ENCODE measurements at regions not wholly inside any gene's neighbourhood (a gene's known extent, or its start where the extent isn't known, plus 50 kb on each side); places are given as distances from the start of the nearest gene placed in this dataset.

GRCh38 chr17:77606146-77606864 lies 352.2 kb upstream of the TNRC6C start:
- Mint-ChIP-seq H3K4me1 (peaks cover 23% of the 10 kb centered on the region), H3K4me3 (no peak overlapping the region), H3K9me3 (no peaks in the 10 kb centered on the region), H3K27ac (no peak overlapping the region), H3K36me3 (no peaks in the 10 kb centered on the region)
- ATAC-seq (no peak), DNase-seq (ENCODE audit: low spot score in 2 of 2) (no peak)

- Mint-ChIP-seq H3K36me3 (no peaks in the 10 kb centered on the region), H3K27ac (no peak overlapping the region), H3K4me3 (no peak overlapping the region), H3K4me1 (peaks cover 23% of the 10 kb centered on the region), H3K9me3 (no peaks in the 10 kb centered on the region)
- no peak for ATAC-seq
- no peak for DNase-seq (ENCODE audit: low spot score in 2 of 2)
These were observed 351.7 kb upstream of the TNRC6C start for GRCh38 chr17:77606865-77607210.

GRCh38 chr17:77607606-77608005 lies 350.9 kb upstream of the TNRC6C start:
- H3K4me3 Mint-ChIP-seq, result no peak overlapping the region
- no peak overlapping the region for H3K27ac Mint-ChIP-seq
- no peaks in the 10 kb centered on the region for H3K9me3 Mint-ChIP-seq
- no peak for DNase-seq (ENCODE audit: low spot score in 2 of 2)
- no peak for ATAC-seq
- H3K36me3 Mint-ChIP-seq, result no peaks in the 10 kb centered on the region
- H3K4me1 Mint-ChIP-seq, result peaks cover 23% of the 10 kb centered on the region

GRCh38 chr17:77608431-77608830 lies 350.1 kb upstream of the TNRC6C start:
- Mint-ChIP-seq H3K4me3 (no peak overlapping the region), H3K9me3 (no peaks in the 10 kb centered on the region), H3K36me3 (no peaks in the 10 kb centered on the region), H3K27ac (no peak overlapping the region), H3K4me1 (peaks cover 23% of the 10 kb centered on the region)
- no peak for ATAC-seq
- DNase-seq (ENCODE audit: low spot score in 2 of 2), result no peak

GRCh38 chr17:77609553-77610517 lies 348.7 kb upstream of the TNRC6C start:
- ATAC-seq (peak; percentile 84), DNase-seq (ENCODE audit: low spot score in 2 of 2) (peak in 1 of 2 donors; percentile 63)
- Mint-ChIP-seq H3K36me3 (no peaks in the 10 kb centered on the region), H3K4me1 (peaks cover 23% of the 10 kb centered on the region), H3K9me3 (no peaks in the 10 kb centered on the region), H3K27ac (peak overlapping the region; percentile 77), H3K4me3 (peak overlapping the region; percentile 53)

- Mint-ChIP-seq H3K4me1 (peaks cover 23% of the 10 kb centered on the region), H3K9me3 (no peaks in the 10 kb centered on the region), H3K36me3 (no peaks in the 10 kb centered on the region), H3K27ac (peak overlapping the region; percentile 77), H3K4me3 (peak overlapping the region; percentile 53)
- DNase-seq (ENCODE audit: low spot score in 2 of 2), result no peak
- ATAC-seq, result peak; percentile 33
These were observed 348.0 kb upstream of the TNRC6C start for GRCh38 chr17:77610518-77610893.

- ATAC-seq (no peak), DNase-seq (ENCODE audit: low spot score in 2 of 2) (no peak)
- Mint-ChIP-seq H3K27ac (no peak overlapping the region), H3K9me3 (no peaks in the 10 kb centered on the region), H3K4me3 (peak overlapping the region; percentile 53), H3K36me3 (no peaks in the 10 kb centered on the region), H3K4me1 (peaks cover 23% of the 10 kb centered on the region)
These were observed 347.5 kb upstream of the TNRC6C start for GRCh38 chr17:77610972-77611521.

GRCh38 chr17:77611791-77612502 lies 346.6 kb upstream of the TNRC6C start:
- ATAC-seq, result no peak
- peaks cover 23% of the 10 kb centered on the region for H3K4me1 Mint-ChIP-seq
- no peak overlapping the region for H3K4me3 Mint-ChIP-seq
- H3K36me3 Mint-ChIP-seq, result no peaks in the 10 kb centered on the region
- no peak overlapping the region for H3K27ac Mint-ChIP-seq
- H3K9me3 Mint-ChIP-seq, result no peaks in the 10 kb centered on the region
- no peak for DNase-seq (ENCODE audit: low spot score in 2 of 2)

GRCh38 chr17:77613218-77613617 lies 345.3 kb upstream of the TNRC6C start:
- peaks cover 25% of the 10 kb centered on the region for H3K4me1 Mint-ChIP-seq
- no peaks in the 10 kb centered on the region for H3K36me3 Mint-ChIP-seq
- no peak overlapping the region for H3K4me3 Mint-ChIP-seq
- no peak overlapping the region for H3K27ac Mint-ChIP-seq
- DNase-seq (ENCODE audit: low spot score in 2 of 2) (no peak), ATAC-seq (no peak)
- H3K9me3 Mint-ChIP-seq, result no peaks in the 10 kb centered on the region

- Mint-ChIP-seq H3K4me1 (peaks cover 30% of the 10 kb centered on the region), H3K27ac (no peak overlapping the region), H3K4me3 (no peak overlapping the region), H3K9me3 (no peaks in the 10 kb centered on the region), H3K36me3 (no peaks in the 10 kb centered on the region)
- no peak for DNase-seq (ENCODE audit: low spot score in 2 of 2)
- ATAC-seq, result no peak
These were observed 344.9 kb upstream of the TNRC6C start for GRCh38 chr17:77613627-77614026.

GRCh38 chr17:77615703-77616253 lies 342.7 kb upstream of the TNRC6C start:
- no peak overlapping the region for H3K4me3 Mint-ChIP-seq
- no peak overlapping the region for H3K27ac Mint-ChIP-seq
- DNase-seq (ENCODE audit: low spot score in 2 of 2) (no peak), ATAC-seq (no peak)
- peaks cover 14% of the 10 kb centered on the region for H3K4me1 Mint-ChIP-seq
- no peaks in the 10 kb centered on the region for H3K36me3 Mint-ChIP-seq
- H3K9me3 Mint-ChIP-seq, result no peaks in the 10 kb centered on the region

GRCh38 chr17:77616254-77616731 lies 342.2 kb upstream of the TNRC6C start:
- Mint-ChIP-seq H3K4me1 (peaks cover 12% of the 10 kb centered on the region), H3K9me3 (no peaks in the 10 kb centered on the region), H3K36me3 (no peaks in the 10 kb centered on the region), H3K4me3 (no peak overlapping the region), H3K27ac (no peak overlapping the region)
- ATAC-seq (peak; percentile 60), DNase-seq (ENCODE audit: low spot score in 2 of 2) (no peak)

- ATAC-seq (no peak), DNase-seq (ENCODE audit: low spot score in 2 of 2) (no peak)
- no peak overlapping the region for H3K4me3 Mint-ChIP-seq
- no peaks in the 10 kb centered on the region for H3K36me3 Mint-ChIP-seq
- H3K4me1 Mint-ChIP-seq, result peaks cover 12% of the 10 kb centered on the region
- no peak overlapping the region for H3K27ac Mint-ChIP-seq
- H3K9me3 Mint-ChIP-seq, result no peaks in the 10 kb centered on the region
These were observed 341.0 kb upstream of the TNRC6C start for GRCh38 chr17:77617516-77617915.

GRCh38 chr17:77618173-77618572 lies 340.3 kb upstream of the TNRC6C start:
- no peak for ATAC-seq
- H3K9me3 Mint-ChIP-seq, result no peaks in the 10 kb centered on the region
- peaks cover 12% of the 10 kb centered on the region for H3K4me1 Mint-ChIP-seq
- H3K36me3 Mint-ChIP-seq, result no peaks in the 10 kb centered on the region
- no peak overlapping the region for H3K4me3 Mint-ChIP-seq
- no peak overlapping the region for H3K27ac Mint-ChIP-seq
- no peak for DNase-seq (ENCODE audit: low spot score in 2 of 2)

GRCh38 chr17:77618731-77619130 lies 339.8 kb upstream of the TNRC6C start:
- H3K36me3 Mint-ChIP-seq, result no peaks in the 10 kb centered on the region
- no peak overlapping the region for H3K27ac Mint-ChIP-seq
- H3K9me3 Mint-ChIP-seq, result no peaks in the 10 kb centered on the region
- no peak overlapping the region for H3K4me3 Mint-ChIP-seq
- DNase-seq (ENCODE audit: low spot score in 2 of 2) (no peak), ATAC-seq (no peak)
- H3K4me1 Mint-ChIP-seq, result peaks cover 12% of the 10 kb centered on the region

All from stimulated activated effector memory CD8-positive, alpha-beta T cell treated with anti-CD3 and anti-CD28 coated beads, Interleukin-12 subunit alpha, Interleukin-12 subunit beta, amount 100 ng/mL, for 72 hours (primary cell).